RWPE1 (cell line): ENCODE measurements at regions not wholly inside any gene's neighbourhood (a gene's known extent, or its start where the extent isn't known, plus 50 kb on each side); places are given as distances from the start of the nearest gene placed in this dataset.

Experiments used
- CTCF ChIA-PET: fragments of 350-600 bp; sonication (Branson Sonifier 250); formaldehyde crosslinking; extraction: SDS; loops from one replicate; lab custom pipeline; 2021; lab: Yijun Ruan, JAX
- POLR2A ChIA-PET: fragments of 400-600 bp; formaldehyde crosslinking; extraction: SDS; loops from one replicate; lab custom pipeline; 2020; ENCODE audit warnings: antibody characterized with exemption; ENCODE audit not compliant: low non-redundant PET; lab: Yijun Ruan, JAX
- DNase-seq: peaks from one replicate; pipeline ENCODE4 v3.0.0; 2012; ENCODE audit warnings: low spot score
- H3K27ac ChIP-seq: fragments of 450-650 bp; 2 replicates; pipeline ENCODE4 v1.5.1; 2017
- CTCF ChIP-seq: fragments of 450-650 bp; conservative IDR thresholded peaks from 2 replicates; pipeline ENCODE4 v1.5.1; 2017; ENCODE audit warnings: low read depth, mild to moderate bottlenecking

- CTCF ChIA-PET = no interaction called here
These were observed 128.8 kb downstream of the LMNTD1 start for GRCh38 chr12:25424211-25424731.

DNA sequence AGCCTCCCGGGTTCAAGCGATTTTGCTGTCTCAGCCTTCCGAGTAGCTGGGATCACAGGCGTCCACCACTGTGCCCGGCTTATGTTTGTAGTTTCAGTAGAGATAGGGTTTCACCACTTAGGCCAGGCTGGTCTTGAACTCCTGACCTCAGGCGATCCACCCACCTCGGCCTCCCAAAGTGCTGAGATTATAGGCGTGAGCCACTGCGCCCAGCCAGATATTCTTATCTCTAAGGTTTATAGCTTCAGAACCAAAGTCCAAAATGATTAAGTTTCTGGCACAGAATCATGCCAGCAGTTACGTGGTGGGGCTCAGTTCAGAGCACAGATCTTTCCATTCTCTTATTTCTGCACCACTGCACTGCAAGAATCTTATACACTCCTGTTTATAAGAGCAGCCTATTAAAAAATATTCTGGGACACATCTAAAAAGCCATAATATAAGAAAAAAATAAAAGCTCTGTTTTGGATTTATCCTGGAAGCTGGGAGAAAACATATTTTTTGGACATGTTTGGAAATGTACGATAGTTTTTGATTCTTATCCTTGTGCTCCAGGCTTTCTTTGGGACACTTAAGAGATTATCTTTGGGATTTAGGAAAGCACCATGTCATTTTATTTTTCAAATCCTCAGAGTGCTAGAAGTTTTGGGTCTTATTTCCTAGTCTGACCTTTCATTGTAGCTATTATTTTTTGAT, 129.6 kb downstream of the LMNTD1 start:
- no peak for DNase-seq
- H3K27ac ChIP-seq = no peak overlapping the region
- ChIA-PET CTCF (no interaction called here), POLR2A (no interaction called here)
- TF ChIP-seq CTCF = no peak

More at GRCh38 chr12:25424211-25424731, 128.8 kb downstream of the LMNTD1 start:
- DNase-seq = no peak
- POLR2A ChIA-PET = no interaction called here
- TF ChIP-seq CTCF = no peak
- H3K27ac ChIP-seq = no peak overlapping the region

GRCh38 chr12:25422241-25422640, 130.8 kb downstream of the LMNTD1 start:
- DNase-seq = no peak
- TF ChIP-seq CTCF = no peak
- POLR2A ChIA-PET = no interaction called here
- CTCF ChIA-PET = interaction anchor here (1.2 kb wide), 1 partner anchor 14 kb away, joined by 4 read pairs; no protein-coding TSS in a partner anchor
- no peak overlapping the region for H3K27ac ChIP-seq

DNA sequence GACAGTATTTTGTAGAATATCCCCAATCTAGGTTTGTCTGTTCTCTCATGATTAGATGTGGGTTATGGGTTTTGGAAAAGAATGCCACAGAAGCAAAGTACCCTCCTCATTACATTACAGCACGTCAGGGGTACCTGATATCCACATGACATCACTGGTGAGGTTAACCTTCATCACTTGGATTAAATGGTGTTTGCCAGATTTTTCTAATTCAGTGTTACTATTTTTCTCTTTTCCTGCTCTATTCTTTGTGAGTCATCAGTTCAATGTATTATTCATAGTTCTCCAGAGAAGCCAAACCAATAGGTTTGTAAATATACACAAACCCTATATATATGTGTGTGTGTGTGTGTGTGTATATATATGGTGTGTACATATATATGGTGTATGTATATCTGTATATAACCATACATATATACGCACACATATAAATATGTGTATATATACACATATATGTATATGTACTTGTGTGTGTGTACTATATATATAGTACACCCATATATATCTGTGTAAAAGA, 131.4 kb downstream of the LMNTD1 start:
- CTCF ChIA-PET = interaction anchor here (1.2 kb wide), 1 partner anchor 14 kb away, joined by 4 read pairs; no protein-coding TSS in a partner anchor
- no peak for TF ChIP-seq CTCF
- no peak overlapping the region for H3K27ac ChIP-seq
- DNase-seq = no peak
- POLR2A ChIA-PET = no interaction called here

GRCh38 chr12:25420116-25420515, 133.0 kb downstream of the LMNTD1 start:
- no peak overlapping the region for H3K27ac ChIP-seq
- CTCF ChIA-PET = interaction anchor here (1.1 kb wide), 1 partner anchor 15 kb away, joined by 3 read pairs; no protein-coding TSS in a partner anchor
- POLR2A ChIA-PET = no interaction called here
- DNase-seq = no peak
- no peak for TF ChIP-seq CTCF

DNA sequence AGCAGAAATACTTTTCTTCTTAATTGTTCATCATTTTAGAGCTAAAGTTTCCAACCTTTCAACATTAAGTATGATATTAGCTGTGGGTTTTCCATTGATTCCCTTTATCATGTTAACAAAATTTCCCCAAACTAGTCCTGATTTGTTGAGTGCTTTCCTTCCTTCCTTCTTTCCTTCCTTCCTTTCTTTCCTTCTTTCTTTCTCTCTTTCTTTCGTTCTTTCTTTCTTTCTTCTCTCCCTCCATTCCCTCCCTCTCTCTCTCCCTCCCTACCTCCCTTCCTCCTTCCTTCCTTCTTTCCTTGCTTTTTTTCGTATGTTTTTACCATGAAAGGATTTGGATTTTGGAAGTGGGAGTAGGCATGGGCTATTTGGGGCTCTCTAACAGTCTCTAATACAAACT, 133.5 kb downstream of the LMNTD1 start:
- ChIA-PET CTCF (interaction anchor here (0.6 to 1.1 kb wide), 2 partner anchors 15 to 209 kb away, joined by 3 read pairs; no protein-coding TSS in a partner anchor), POLR2A (no interaction called here)
- H3K27ac ChIP-seq = no peak overlapping the region
- no peak for TF ChIP-seq CTCF
- no peak for DNase-seq
